ENCODE measurements at regions not wholly inside any gene's neighbourhood (a gene's known extent, or its start where the extent isn't known, plus 50 kb on each side); places are given as distances from the start of the nearest gene placed in this dataset.

GRCh38 chr3:124520970-124521369 lies 209.3 kb upstream of the UMPS start:
- H3K4me3 Mint-ChIP-seq: no peak overlapping the region
- no peak for DNase-seq
- no peaks in the 10 kb centered on the region for H3K4me1 Mint-ChIP-seq
- ATAC-seq: no peak
- no peak overlapping the region for H3K27ac Mint-ChIP-seq
- peaks cover 8 to 38% (median 17%) of the 10 kb centered on the region in 5 donors for H3K27me3 Mint-ChIP-seq
- H3K9me3 Mint-ChIP-seq: peaks cover 0 to 10% (median 0%) of the 10 kb centered on the region in 9 donors
- H3K36me3 Mint-ChIP-seq: no peaks in the 10 kb centered on the region
- POLR2A ChIA-PET: no interaction called here

- H3K4me1 Mint-ChIP-seq: no peaks in the 10 kb centered on the region
- ATAC-seq: no peak
- no peak overlapping the region for H3K4me3 Mint-ChIP-seq
- peaks cover 0 to 10% (median 0%) of the 10 kb centered on the region in 9 donors for H3K9me3 Mint-ChIP-seq
- DNase-seq: no peak
- no peaks in the 10 kb centered on the region for H3K36me3 Mint-ChIP-seq
- H3K27me3 Mint-ChIP-seq: peaks cover 6 to 42% (median 20%) of the 10 kb centered on the region in 5 donors
- H3K27ac Mint-ChIP-seq: no peak overlapping the region
- POLR2A ChIA-PET: no interaction called here
These were observed 208.1 kb upstream of the UMPS start for GRCh38 chr3:124522082-124522625.

- H3K27ac Mint-ChIP-seq: no peak overlapping the region
- peaks cover 3 to 24% (median 20%) of the 10 kb centered on the region in 5 donors for H3K27me3 Mint-ChIP-seq
- DNase-seq (no peak), ATAC-seq (no peak)
- peaks cover 0 to 10% (median 0%) of the 10 kb centered on the region in 9 donors for H3K9me3 Mint-ChIP-seq
- H3K4me3 Mint-ChIP-seq: no peak overlapping the region
- H3K4me1 Mint-ChIP-seq: no peaks in the 10 kb centered on the region
- POLR2A ChIA-PET: no interaction called here
- no peaks in the 10 kb centered on the region for H3K36me3 Mint-ChIP-seq
These were observed 203.7 kb upstream of the UMPS start for GRCh38 chr3:124526601-124527000.

- POLR2A ChIA-PET: no interaction called here
- H3K27ac Mint-ChIP-seq: no peak overlapping the region
These were observed 200.3 kb upstream of the UMPS start for GRCh38 chr3:124529826-124530571.

GRCh38 chr3:124530916-124531315 lies 199.3 kb upstream of the UMPS start:
- Mint-ChIP-seq H3K36me3 (no peaks in the 10 kb centered on the region), H3K9me3 (no peaks in the 10 kb centered on the region), H3K27me3 (peaks cover 12 to 18% (median 14%) of the 10 kb centered on the region in 5 donors), H3K4me1 (no peaks in the 10 kb centered on the region), H3K27ac (no peak overlapping the region), H3K4me3 (no peak overlapping the region)
- POLR2A ChIA-PET: no interaction called here
- DNase-seq: no peak
- ATAC-seq: no peak

More at GRCh38 chr3:124529826-124530571, 200.3 kb upstream of the UMPS start:
- Mint-ChIP-seq H3K4me1 (no peaks in the 10 kb centered on the region), H3K36me3 (no peaks in the 10 kb centered on the region), H3K27me3 (peaks cover 12 to 18% (median 17%) of the 10 kb centered on the region in 5 donors), H3K4me3 (no peak overlapping the region), H3K9me3 (peaks cover 0 to 7% (median 0%) of the 10 kb centered on the region in 9 donors)
- ATAC-seq (no peak), DNase-seq (no peak)

GRCh38 chr3:124532071-124532470 lies 198.2 kb upstream of the UMPS start:
- H3K9me3 Mint-ChIP-seq: no peaks in the 10 kb centered on the region
- H3K4me3 Mint-ChIP-seq: no peak overlapping the region
- no peaks in the 10 kb centered on the region for H3K4me1 Mint-ChIP-seq
- no peak overlapping the region for H3K27ac Mint-ChIP-seq
- DNase-seq: no peak
- H3K27me3 Mint-ChIP-seq: peaks cover 6 to 16% (median 12%) of the 10 kb centered on the region in 5 donors
- POLR2A ChIA-PET: no interaction called here
- H3K36me3 Mint-ChIP-seq: no peaks in the 10 kb centered on the region
- ATAC-seq: no peak

- Mint-ChIP-seq H3K36me3 (no peaks in the 10 kb centered on the region), H3K4me3 (no peak overlapping the region), H3K4me1 (no peaks in the 10 kb centered on the region), H3K9me3 (no peaks in the 10 kb centered on the region), H3K27me3 (peaks cover 0 to 14% (median 9%) of the 10 kb centered on the region in 5 donors), H3K27ac (no peak overlapping the region)
- DNase-seq: no peak
- no peak for ATAC-seq
- POLR2A ChIA-PET: no interaction called here
These were observed 194.9 kb upstream of the UMPS start for GRCh38 chr3:124535306-124535705.

GRCh38 chr3:124540550-124541211 lies 189.6 kb upstream of the UMPS start:
- H3K27me3 Mint-ChIP-seq: peaks cover 0 to 9% (median 4%) of the 10 kb centered on the region in 5 donors
- no peak overlapping the region for H3K4me3 Mint-ChIP-seq
- no peaks in the 10 kb centered on the region for H3K9me3 Mint-ChIP-seq
- H3K4me1 Mint-ChIP-seq: no peaks in the 10 kb centered on the region
- DNase-seq (no peak), ATAC-seq (no peak)
- POLR2A ChIA-PET: no interaction called here
- H3K27ac Mint-ChIP-seq: no peak overlapping the region
- no peaks in the 10 kb centered on the region for H3K36me3 Mint-ChIP-seq

- Mint-ChIP-seq H3K36me3 (no peaks in the 10 kb centered on the region), H3K4me1 (no peaks in the 10 kb centered on the region), H3K27ac (no peak overlapping the region), H3K4me3 (no peak overlapping the region), H3K27me3 (peaks cover 0 to 16% (median 10%) of the 10 kb centered on the region in 5 donors), H3K9me3 (no peaks in the 10 kb centered on the region)
- ATAC-seq: no peak
- no peak for DNase-seq
- POLR2A ChIA-PET: no interaction called here
These were observed 187.9 kb upstream of the UMPS start for GRCh38 chr3:124542214-124542869.

GRCh38 chr3:124545891-124546290 lies 184.4 kb upstream of the UMPS start:
- no peak overlapping the region for H3K27ac Mint-ChIP-seq
- POLR2A ChIA-PET: no interaction called here
- ATAC-seq (no peak), DNase-seq (no peak)
- H3K4me1 Mint-ChIP-seq: no peaks in the 10 kb centered on the region
- no peaks in the 10 kb centered on the region for H3K36me3 Mint-ChIP-seq
- H3K9me3 Mint-ChIP-seq: no peaks in the 10 kb centered on the region
- H3K27me3 Mint-ChIP-seq: peaks cover 7 to 25% (median 18%) of the 10 kb centered on the region in 5 donors
- H3K4me3 Mint-ChIP-seq: no peak overlapping the region

GRCh38 chr3:124552224-124552623 lies 178.0 kb upstream of the UMPS start:
- no peak for DNase-seq
- Mint-ChIP-seq H3K36me3 (no peaks in the 10 kb centered on the region), H3K4me3 (no peak overlapping the region), H3K9me3 (no peaks in the 10 kb centered on the region), H3K4me1 (peaks cover 0 to 6% (median 4%) of the 10 kb centered on the region in 4 donors), H3K27me3 (peaks cover 26 to 51% (median 41%) of the 10 kb centered on the region in 5 donors), H3K27ac (no peak overlapping the region)
- POLR2A ChIA-PET: no interaction called here
- ATAC-seq: no peak

- no peak for ATAC-seq
- Mint-ChIP-seq H3K27ac (no peak overlapping the region), H3K4me3 (no peak overlapping the region), H3K4me1 (peaks cover 0 to 6% (median 4%) of the 10 kb centered on the region in 4 donors), H3K9me3 (no peaks in the 10 kb centered on the region), H3K36me3 (no peaks in the 10 kb centered on the region), H3K27me3 (peaks cover 31 to 58% (median 42%) of the 10 kb centered on the region in 5 donors)
- DNase-seq: no peak
- POLR2A ChIA-PET: no interaction called here
These were observed 177.1 kb upstream of the UMPS start for GRCh38 chr3:124553178-124553577.

- no peaks in the 10 kb centered on the region for H3K36me3 Mint-ChIP-seq
- no peak overlapping the region for H3K4me3 Mint-ChIP-seq
- ATAC-seq (no peak), DNase-seq (no peak)
- H3K27ac Mint-ChIP-seq: no peak overlapping the region
- POLR2A ChIA-PET: no interaction called here
- no peaks in the 10 kb centered on the region for H3K9me3 Mint-ChIP-seq
- H3K4me1 Mint-ChIP-seq: peaks cover 0 to 6% (median 4%) of the 10 kb centered on the region in 4 donors
- peaks cover 29 to 61% (median 38%) of the 10 kb centered on the region in 5 donors for H3K27me3 Mint-ChIP-seq
These were observed 173.6 kb upstream of the UMPS start for GRCh38 chr3:124556636-124557035.

Data from naive thymus-derived CD8-positive, alpha-beta T cell (primary cell).